Loucy (cell line): ENCODE measurements at regions not wholly inside any gene's neighbourhood (a gene's known extent, or its start where the extent isn't known, plus 50 kb on each side); places are given as distances from the start of the nearest gene placed in this dataset.
"Not testable (repeated sequence)": the region's sequence is repeated elsewhere in the genome, so short reads cannot be mapped to it uniquely, and the experiment has no call there.

Experiments used
- CTCF ChIP-seq: fragments of 200-600 bp; sonication (generic); conservative IDR thresholded peaks from 2 replicates; pipeline ENCODE4 v1.5.1; 2014; ENCODE audit warnings: mild to moderate bottlenecking, antibody characterized with exemption, low read length
- EZH2phosphoT487 ChIP-seq: fragments of 200-600 bp; IDR thresholded peaks from 2 replicates; pipeline ENCODE4 v1.6.1; 2018; ENCODE audit warnings: antibody characterized with exemption, mild to moderate bottlenecking, moderate library complexity, borderline replicate concordance

GRCh38 chr5:26324273-26324895 lies 714.0 kb downstream of the CDH9 start:
- TF ChIP-seq CTCF, EZH2phosphoT487: not testable (repeated sequence)
